ENCODE measurements at regions not wholly inside any gene's neighbourhood (a gene's known extent, or its start where the extent isn't known, plus 50 kb on each side); places are given as distances from the start of the nearest gene placed in this dataset.

GRCh38 chr11:34564406-34564805 is 50.8 kb upstream of the ELF5 start:
- POLR2A ChIA-PET (ENCODE audit: low non-redundant PET): no interaction called here
- CTCF ChIA-PET: interaction anchor here (0.7 kb wide), 2 partner anchors 326 to 338 kb away, joined by 3 read pairs; no protein-coding TSS in a partner anchor
- DNase-seq (ENCODE audit: low spot score): peak; percentile 68
- TF ChIP-seq CTCF (conservative IDR thresholded peaks at IDR 0.05; ENCODE audit: low read depth): no peak
- no peak overlapping the region; the same call in 1 of the 2 replicates for H3K27ac ChIP-seq

GRCh38 chr11:34564807-34565241 is 51.2 kb upstream of the ELF5 start:
- no peak for TF ChIP-seq CTCF (conservative IDR thresholded peaks at IDR 0.05; ENCODE audit: low read depth)
- ChIA-PET CTCF (interaction anchor here (0.7 kb wide), 2 partner anchors 325 to 338 kb away, joined by 3 read pairs; no protein-coding TSS in a partner anchor), POLR2A (ENCODE audit: low non-redundant PET) (no interaction called here)
- H3K27ac ChIP-seq: no peak overlapping the region; the same call in 1 of the 2 replicates
- no peak for DNase-seq (ENCODE audit: low spot score)

GRCh38 chr11:34565417-34566207 is 52.0 kb upstream of the ELF5 start:
- TF ChIP-seq CTCF (conservative IDR thresholded peaks at IDR 0.05; ENCODE audit: low read depth): peak; percentile 16; the same call in 1 of the 2 replicates
- DNase-seq (ENCODE audit: low spot score): no peak
- H3K27ac ChIP-seq: no peak overlapping the region
- POLR2A ChIA-PET (ENCODE audit: low non-redundant PET): no interaction called here
- CTCF ChIA-PET: interaction anchor here (0.6 to 0.7 kb wide), 3 partner anchors 324 to 1045 kb away, joined by 3 to 6 read pairs (median 3); no protein-coding TSS in a partner anchor

GRCh38 chr11:34566208-34566551 is 52.6 kb upstream of the ELF5 start:
- TF ChIP-seq CTCF (conservative IDR thresholded peaks at IDR 0.05; ENCODE audit: low read depth): no peak
- no peak for DNase-seq (ENCODE audit: low spot score)
- POLR2A ChIA-PET (ENCODE audit: low non-redundant PET): no interaction called here
- CTCF ChIA-PET: interaction anchor here (0.6 kb wide), 1 partner anchor 1046 kb away, joined by 6 read pairs; no protein-coding TSS in a partner anchor
- no peak overlapping the region for H3K27ac ChIP-seq

- no peak for TF ChIP-seq CTCF (conservative IDR thresholded peaks at IDR 0.05; ENCODE audit: low read depth)
- H3K27ac ChIP-seq: no peak overlapping the region
- ChIA-PET CTCF (no interaction called here), POLR2A (ENCODE audit: low non-redundant PET) (no interaction called here)
- DNase-seq (ENCODE audit: low spot score): no peak
Measured at GRCh38 chr11:34566736-34567135, 53.1 kb upstream of the ELF5 start.

- CTCF ChIA-PET: interaction anchor here (0.6 kb wide), 1 partner anchor 311 kb away, joined by 3 read pairs; no protein-coding TSS in a partner anchor
- no peak for TF ChIP-seq CTCF (conservative IDR thresholded peaks at IDR 0.05; ENCODE audit: low read depth)
- no peak overlapping the region for H3K27ac ChIP-seq
- DNase-seq (ENCODE audit: low spot score): no peak
- POLR2A ChIA-PET (ENCODE audit: low non-redundant PET): no interaction called here
Measured at GRCh38 chr11:34567733-34568132, 53.2 kb upstream of the EHF start.
